Stimulated activated CD8-positive, alpha-beta memory T cell treated with anti-CD3 and anti-CD28 coated beads, Interleukin-12 subunit alpha, Interleukin-12 subunit beta, amount 100 ng/mL, for 24 hours (primary cell): ENCODE measurements at regions not wholly inside any gene's neighbourhood (a gene's known extent, or its start where the extent isn't known, plus 50 kb on each side); places are given as distances from the start of the nearest gene placed in this dataset.
"Not testable (repeated sequence)": the region's sequence is repeated elsewhere in the genome, so short reads cannot be mapped to it uniquely, and the experiment has no call there.

Experiments used
- DNase-seq: peaks from one replicate; pipeline ENCODE4 v3.0.0-alpha.2; 2020; ENCODE audit errors: extremely low read depth

GRCh38 chr4:101670370-101670769 is 120.2 kb upstream of the BANK1 start:
- DNase-seq = no peak

GRCh38 chr4:101669832-101670188 is 120.7 kb upstream of the BANK1 start:
- DNase-seq = no peak

- DNase-seq = no peak
Measured at GRCh38 chr4:101669138-101669831, 121.2 kb upstream of the BANK1 start.

GRCh38 chr4:101667348-101667747 is 123.2 kb upstream of the BANK1 start:
- DNase-seq = no peak

GRCh38 chr4:101660607-101661006 is 129.9 kb upstream of the BANK1 start:
- DNase-seq = no peak

GRCh38 chr4:101655857-101656256 is 134.7 kb upstream of the BANK1 start:
- DNase-seq = no peak

DNA sequence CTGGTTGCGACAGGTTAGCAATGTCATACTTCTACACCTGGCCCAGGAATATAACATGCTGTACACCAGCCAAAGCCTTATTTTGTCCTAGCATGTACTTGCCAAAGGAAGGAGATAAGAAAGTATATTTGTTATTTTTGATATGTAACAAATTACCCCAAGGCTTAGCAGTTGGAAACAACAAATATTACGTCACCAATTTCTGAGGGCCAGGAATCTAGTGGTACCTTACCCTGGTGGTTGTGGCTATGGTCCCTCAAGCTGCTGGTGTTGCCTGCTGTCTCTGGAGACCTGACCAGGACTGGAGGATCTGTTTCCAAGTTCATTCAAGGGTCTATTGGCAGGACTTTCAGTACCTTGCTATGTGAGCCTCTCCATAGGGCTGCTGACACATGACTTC is 135.5 kb upstream of the BANK1 start:
- no peak for DNase-seq

- no peak for DNase-seq
Measured at GRCh38 chr4:101651778-101652177, 138.8 kb upstream of the BANK1 start.

DNA sequence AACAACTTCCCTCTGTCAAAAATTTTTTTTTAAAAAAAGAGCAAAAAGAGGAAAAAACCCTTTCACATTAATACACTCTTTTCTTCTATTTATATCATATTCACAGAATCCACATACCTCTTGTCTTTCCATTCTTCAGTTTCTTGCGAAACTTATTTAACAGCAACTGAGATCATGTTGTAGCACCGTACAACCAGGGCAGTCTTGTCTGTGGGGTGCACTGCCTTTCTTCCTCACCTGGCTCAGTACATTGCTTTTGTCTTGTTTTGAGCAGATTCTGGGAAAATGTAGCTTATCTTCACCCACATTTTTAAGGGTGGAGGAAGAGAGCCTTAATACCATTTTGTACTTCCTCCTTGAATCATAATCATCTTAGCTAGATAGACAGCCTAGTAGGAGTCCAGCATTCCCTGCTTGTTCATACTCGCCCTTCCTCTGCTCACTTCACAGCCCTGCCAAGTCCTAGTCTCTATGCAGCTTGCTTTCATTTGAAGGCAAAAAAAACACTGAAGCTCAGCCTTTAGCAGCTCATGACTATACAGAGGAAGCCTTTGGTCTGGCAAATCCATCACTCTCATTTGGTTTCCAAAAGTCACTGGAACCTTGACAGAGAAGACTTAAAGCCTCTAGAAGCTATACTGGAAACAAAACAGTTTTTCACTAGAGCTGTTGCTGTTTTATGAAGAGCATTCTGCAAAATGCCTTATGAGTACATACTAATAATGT is 140.6 kb upstream of the BANK1 start:
- DNase-seq = no peak

- no peak for DNase-seq
Measured at GRCh38 chr4:101647710-101648034, 142.9 kb upstream of the BANK1 start.

- no peak for DNase-seq
Measured at GRCh38 chr4:101644516-101644915, 146.0 kb upstream of the BANK1 start.

DNA sequence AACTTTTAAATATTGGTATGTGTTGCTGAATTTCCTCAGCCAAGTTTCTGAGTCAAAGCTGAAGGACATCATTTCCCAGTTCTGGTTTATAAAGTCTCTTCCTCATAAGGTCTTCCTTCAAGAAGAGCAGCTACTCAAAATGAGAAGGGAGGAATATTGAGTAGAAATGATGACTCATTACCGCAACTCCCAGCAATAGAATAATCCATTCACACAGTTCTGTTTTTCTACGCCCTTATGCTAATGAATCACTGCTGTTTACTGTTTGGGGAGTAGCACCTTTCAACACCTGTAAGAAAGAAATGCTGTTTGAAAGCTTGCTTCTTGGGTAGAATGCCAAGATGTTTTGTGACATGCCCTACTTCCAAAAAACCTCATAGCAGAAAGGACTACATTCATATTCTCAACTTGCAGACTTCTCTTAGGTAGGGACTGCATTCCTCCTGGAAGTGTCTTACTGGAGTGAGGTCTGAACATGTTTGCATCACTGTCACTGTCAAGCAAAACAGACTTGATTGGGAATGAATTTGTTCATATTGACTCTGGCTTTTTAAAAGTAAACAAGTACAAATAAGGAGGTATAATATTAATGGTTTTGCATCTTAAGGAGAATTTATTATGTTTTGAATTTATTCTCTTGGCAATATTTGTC is 147.2 kb upstream of the BANK1 start:
- no peak for DNase-seq

DNA sequence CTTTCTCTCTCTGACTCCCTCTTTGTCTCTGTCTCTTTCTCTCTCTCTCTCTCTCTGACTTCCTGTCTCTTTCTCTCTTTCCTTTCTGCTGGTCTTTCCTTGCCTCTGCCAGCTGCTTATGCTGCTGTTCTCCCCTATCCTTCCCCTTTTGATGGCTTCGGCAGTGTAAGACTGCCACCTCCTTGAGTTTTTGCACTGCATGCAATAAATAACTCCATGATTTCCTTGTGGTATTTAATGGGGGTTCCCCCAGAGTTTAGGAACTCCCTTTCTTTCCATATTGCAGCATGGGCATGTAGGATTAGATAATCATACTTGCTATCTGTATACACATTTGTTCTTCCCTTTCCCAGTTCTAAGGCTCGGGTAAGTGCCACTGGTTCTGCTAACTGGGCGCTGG is 157.8 kb upstream of the BANK1 start:
- DNase-seq = not testable (repeated sequence)

GRCh38 chr4:101630319-101630986 is 160.1 kb upstream of the BANK1 start:
- DNase-seq = no peak

DNA sequence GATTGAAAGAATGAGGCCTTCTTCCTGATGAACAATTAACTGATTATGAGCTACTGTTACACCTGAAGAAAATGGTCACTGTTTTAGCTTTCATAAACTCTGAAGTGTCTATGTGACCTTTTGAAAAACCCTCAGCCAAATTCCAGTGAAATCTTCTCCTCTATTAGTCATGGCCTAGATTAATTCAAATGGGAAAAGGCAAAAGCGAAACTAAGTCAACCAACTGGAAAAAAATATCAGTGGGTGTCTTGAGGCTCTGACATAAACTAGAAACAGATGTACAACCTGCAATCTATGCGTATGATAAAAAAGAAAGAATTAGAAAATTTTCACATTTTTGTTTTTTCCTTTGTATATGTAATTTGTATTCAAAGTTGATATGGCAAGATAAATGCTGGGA is 169.4 kb upstream of the BANK1 start:
- no peak for DNase-seq

DNA sequence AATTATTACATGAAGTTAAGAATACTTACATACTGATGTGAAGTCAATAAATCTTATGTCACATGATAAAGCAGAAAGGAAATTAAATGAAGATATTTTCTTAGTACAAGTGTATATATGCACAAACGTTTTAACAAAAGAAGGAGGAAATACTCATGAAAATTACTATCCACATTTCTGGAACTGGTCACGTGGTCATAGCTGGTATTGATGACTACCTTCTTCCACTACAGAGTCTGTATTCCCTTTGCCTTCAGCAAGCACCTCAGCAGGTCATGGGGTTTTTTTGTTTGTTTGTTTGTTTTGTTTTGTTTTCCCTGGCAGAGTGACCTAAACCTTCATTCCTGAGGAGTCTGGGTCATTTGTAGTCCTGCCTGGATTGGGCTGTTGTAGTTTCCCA is 174.9 kb upstream of the BANK1 start:
- DNase-seq = no peak

DNA sequence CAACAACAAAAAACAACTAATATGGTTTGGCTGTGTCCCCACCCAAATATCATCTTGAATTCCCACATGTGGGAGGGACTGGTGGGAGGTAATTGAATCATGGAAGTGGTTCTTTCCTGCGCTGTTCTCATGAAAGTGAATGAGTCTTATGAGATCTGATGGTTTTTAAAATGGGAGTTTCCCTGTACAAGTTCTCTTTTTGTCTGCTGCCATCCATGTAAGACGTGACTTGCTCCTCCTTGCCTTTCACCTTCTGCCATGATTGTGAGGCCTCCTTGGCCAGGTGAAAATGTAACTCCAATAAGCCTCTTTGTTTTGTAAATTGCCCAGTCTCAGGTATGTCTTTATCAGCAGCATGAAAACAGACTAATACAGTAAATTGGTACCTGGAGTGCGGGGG is 183.5 kb upstream of the BANK1 start:
- DNase-seq = not testable (repeated sequence)

- DNase-seq = no peak
Measured at GRCh38 chr4:101604976-101605375, 185.6 kb upstream of the BANK1 start.

GRCh38 chr4:101600287-101600686 is 190.2 kb upstream of the BANK1 start:
- no peak for DNase-seq

DNA sequence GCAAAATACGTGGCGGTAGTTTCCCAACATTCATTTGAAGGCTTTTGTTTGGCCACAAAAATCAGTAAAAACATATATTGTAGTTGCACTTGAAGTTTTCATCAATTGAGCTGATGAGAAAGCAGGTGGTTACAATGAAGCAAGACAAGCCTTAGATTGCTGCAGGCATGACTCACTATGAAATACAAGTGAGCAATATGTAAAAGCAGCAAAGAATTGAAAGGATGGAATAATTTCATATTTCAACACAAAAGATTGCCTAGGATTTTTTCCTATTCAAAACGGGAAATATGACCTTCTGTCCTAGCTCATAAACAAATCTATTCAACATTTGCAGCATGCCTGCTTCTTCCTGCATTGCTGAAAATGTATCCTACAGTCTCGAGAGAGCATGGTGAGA is 190.9 kb upstream of the BANK1 start:
- DNase-seq = no peak

DNA sequence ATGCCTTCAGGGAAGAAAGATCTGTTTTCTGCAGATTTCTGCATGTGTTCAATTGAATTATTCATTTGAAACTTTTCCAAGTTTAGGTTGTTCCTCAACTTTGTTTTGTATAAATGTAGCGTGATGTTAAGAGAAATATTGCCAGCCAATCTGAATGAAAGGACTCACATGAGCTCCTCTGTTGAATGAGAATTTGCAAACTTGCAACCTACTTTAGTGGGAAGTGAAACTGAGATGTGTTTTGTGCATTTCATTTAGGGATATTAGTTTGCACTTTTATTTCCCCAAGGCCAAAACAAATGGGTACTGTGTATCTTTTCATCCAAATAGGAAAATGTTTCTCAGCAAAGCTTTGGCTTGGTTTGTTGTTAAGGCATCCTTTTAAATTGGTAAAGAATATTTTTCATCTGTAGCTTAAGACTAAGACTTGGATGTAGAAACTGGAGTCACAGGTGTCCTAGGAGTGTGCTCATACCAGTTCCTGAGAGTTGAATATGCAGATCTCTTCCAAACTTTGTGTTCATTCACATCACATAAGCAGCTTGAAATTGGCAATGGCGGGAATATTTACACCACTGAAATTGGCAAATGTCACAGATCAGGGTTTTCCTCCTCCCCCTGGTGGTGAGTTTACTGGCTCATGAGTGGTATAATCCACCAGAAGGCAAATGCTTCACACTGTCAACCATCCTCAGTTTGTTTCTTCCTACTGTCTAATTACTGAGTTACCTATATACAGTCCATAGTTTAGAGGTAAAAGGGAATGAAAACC is 193.6 kb upstream of the BANK1 start:
- no peak for DNase-seq

GRCh38 chr4:101594588-101594987 is 195.9 kb upstream of the BANK1 start:
- no peak for DNase-seq
